Right hindlimb (tissue), 1 donor: ENCODE measurements at regions not wholly inside any gene's neighbourhood (a gene's known extent, or its start where the extent isn't known, plus 50 kb on each side); places are given as distances from the start of the nearest gene placed in this dataset.
"Not testable (repeated sequence)": the region's sequence is repeated elsewhere in the genome, so short reads cannot be mapped to it uniquely, and the experiment has no call there.

ENCODE experiments used
- DNase-seq: peaks from one replicate; pipeline ENCODE4 v3.0.0-alpha.2; 2018

DNA sequence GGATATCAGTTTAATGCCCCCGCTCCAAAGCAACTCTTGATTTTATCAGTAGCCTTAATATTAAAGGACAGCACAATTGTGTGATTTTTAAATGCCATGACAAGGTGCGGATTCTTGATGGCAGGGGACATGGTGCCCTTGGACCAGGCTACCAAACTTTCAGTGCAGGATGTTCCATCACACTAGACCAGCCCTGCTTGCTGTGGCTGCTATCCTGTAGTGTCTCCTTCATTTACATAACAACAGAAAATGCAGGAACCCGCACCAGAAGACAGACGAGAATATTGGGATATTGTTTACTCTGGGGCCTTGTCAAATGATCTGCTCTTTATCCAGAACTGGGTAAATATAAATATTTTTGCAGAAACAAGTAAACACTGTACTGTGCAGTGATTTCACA, 229.3 kb upstream of the PKN2 start:
- DNase-seq, result no peak

DNA sequence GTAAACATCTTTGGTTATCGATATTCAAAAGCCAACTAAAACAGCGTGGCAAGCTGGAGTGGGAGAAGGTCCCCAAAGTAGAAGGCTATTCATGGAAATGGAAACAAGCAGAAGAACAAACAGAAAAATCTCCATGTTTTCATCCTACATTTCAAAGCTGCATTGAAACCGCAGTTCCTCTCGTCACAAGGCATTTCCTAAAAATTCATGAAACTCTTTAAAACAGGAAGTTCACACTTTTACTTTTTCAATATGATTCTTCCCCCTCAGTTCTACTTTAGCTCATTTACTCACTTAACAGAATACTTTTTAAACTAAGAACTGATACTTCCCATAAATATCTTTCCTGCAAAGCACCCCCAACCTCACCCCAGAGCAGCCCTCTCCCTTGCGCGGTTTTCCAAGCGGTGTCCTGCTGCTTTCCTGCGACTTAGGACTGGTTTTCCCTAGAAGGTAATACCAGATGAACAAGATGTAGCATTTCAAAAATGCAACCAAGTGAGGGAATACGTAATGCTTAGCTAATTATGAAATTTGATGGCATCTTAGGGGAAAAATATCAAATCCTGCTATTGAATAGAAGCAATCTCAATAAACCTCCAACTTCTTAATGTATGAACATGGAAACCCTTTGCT, 228.3 kb upstream of the PKN2 start:
- DNase-seq, result no peak

DNA sequence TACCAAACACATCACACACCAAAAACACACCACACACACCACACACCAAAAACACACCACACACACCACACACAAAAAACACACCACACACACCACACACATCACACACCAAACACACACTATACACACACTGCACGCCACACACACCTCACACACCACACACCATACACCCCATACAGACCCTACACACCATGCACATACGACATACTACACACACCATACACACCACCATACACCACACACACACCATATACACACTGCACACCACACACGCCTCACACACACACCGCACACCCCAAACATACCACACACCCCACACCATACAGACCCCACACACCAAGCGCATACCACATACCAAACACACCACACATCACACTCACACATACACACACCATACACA, 226.9 kb upstream of the PKN2 start:
- DNase-seq, result no peak

DNA sequence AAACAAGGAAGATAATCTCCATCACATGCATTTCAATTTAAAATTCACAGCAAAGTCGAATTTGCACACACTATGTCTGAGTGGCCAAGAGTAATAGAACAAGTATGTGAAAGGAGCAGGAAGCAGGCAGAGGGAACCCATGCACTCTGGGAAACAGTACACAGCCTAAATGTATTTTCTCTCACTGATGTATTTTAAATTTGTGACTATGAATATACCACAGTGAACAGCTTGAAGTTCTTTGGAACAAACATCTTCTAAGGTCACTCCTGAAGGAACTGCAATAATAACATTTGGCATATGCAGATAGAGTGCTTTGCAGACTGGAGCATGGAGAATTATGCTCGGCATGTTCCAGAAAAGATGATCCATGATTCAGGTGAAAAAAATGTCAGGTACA, 223.1 kb upstream of the PKN2 start:
- no peak for DNase-seq

DNA sequence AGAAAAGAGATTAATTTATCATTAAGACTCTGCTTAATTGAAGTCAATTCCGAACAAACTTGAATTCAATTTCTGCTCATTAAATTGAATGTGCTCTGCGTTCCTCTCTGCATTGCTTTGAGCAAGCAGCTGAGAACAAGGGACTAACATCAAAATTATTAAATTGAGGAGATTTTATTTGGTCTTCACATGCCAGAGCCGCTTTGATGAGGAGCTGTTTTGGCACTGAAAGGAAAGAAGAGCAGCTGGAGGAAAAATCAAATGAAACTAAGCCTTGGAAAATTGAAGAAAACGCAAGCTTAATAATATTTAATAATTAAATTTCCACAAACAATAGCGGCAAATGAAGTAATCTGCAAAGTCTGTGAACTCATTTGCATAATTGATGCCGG, 222.0 kb upstream of the PKN2 start:
- DNase-seq, result no peak

DNA sequence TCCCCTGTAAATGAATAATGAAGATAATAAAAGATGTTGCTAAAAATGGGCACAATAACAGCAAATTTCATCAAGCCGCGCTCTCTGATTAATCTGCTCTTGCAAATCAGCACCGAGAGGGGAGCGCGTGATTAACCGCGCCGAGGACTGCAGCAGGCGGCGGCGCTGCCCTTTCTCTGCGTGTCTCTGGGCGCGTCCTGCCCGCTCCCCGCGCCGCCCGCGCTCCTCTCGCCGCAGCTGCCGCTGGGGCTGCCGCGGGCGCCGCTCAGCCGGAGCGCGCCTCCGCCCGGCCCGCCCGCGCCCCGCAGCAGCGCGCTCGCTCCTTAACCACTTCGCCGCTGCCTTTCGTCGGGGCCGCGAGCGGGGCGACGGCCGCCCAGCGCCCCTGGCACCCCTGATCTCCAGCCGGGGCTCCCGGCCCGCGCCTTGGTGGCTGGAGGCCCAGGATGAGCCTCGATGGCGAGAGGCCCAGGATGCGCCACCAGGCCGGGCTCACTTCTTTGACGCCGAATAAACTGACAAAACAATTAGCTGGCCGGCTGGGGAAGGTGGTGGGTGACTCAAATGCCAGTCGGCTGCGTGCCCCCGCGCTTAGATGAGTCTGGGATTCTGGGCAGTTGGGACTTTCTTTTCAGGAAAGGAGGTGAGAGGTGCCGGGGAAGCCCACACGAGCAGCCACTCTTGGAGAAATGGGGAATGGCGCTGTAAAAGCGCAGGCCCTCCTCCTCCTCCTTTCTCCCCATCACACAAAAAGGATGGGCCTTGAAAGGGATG, 221.4 kb upstream of the PKN2 start:
- peak; percentile 52 for DNase-seq

DNA sequence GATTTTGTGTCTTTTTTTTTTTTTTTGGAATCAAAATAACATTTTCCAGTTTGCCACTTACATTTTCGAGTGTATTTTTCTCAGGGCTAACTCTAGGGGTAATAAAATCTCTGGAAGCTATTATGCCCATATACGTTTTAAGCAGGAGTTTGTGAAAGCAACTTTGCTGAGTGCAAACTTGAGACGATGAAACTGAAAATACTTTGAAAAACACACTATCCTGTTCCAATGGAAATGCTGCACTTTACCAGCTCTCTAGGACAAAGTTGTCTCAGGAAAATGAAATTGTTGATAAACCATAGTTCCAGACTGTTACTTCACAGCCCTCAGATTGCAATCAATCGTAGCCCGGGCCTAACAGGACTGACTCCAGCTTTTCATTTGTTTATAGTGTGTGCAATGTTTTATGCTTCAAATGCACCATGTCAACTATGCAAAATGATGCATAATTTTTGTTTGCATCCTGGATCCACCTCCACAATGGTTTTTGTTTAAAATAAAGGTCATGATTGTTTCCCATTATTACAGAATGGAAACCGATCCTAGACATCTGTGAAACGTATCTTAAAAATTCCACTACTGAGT, 220.6 kb upstream of the PKN2 start:
- DNase-seq, result no peak

DNA sequence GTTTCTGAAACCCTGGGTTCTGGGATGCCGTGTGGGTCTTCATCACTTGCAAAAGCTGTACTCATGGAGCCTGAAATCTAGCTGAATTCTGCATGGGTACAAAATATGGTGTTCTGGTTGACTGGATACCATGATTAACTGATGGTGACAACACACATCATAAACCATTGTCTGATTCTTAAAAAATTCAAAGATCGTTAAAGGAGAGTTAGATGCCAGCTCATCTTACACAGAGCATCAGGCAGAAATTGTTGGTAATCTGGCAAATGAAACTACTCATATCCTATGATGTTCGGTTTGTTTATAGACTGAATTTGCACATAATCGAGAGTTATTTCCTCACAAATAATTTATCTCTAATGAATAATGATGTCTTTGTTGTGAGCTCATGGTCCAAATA, 218.1 kb upstream of the PKN2 start:
- no peak for DNase-seq

DNA sequence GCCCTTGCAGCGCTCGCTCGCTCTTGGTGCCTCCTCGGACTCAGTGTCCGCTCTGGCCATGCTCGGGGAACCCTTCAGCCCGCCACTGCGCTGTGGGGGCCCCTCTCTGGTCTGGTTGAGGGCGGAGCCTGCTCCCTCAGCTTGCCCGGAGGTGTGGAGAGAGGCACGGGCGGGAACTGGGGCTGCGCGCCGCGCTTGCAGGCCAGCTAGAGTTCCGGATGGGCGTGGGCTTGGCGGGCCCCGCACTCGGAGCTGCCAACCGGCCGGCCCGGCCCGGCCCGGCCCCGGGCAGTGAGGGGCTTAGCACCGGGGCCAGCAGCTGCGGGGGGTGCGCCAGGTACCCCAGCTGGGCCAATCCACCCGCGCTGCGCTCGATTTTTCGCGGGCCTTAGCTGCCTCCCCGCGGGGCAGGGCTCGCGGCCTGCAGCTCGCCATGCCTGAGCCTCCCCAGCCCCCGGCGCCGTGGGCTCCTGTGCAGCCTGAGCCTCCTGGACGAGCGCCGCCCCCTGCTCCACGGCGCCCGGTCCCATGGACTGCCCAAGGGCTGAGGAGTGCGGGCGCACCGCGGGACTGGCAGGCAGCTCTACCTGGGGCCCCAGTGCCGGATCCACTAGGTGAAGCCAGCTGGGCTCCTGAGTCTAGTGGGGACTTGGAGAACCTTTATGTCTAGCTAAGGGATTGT, 217.0 kb upstream of the PKN2 start:
- DNase-seq, result no peak

DNA sequence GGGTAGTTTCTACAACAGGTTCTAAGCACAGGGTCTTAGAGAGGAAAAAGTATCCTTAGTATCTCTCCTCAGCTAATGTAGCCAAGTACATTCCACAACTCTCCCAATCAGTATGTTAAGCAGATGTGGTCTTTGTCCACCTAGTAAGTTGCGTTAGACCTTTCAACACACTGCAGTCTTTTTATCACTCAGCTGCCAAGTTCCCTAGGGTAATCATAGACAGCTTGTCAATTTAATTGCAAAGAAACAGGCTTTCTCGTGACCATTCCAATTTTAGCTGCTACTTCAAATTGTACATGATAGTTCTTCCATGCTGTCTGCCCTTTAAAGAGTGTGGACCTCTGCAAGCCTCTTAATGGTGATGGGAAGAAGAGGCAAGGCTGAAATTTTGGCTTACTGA, 211.8 kb upstream of the PKN2 start:
- DNase-seq, result no peak

DNA sequence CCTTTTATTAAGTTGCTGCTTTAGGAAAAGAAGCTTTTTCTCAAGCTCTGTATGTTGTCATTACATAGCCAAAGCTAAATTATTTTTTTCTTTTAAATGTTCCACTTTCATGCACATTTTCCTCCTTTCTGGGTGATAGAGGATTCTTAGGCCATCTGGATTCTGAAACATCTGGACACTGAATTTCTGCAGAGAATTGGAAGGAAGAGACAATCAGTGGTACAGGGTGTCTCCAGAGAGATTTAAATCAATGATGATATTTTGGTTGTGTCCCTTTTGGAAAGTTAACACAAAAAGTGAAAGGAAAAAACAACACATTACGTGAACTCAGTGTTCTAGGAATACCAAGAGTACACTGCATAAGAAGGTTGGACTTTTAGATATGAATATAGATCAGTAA, 211.4 kb upstream of the PKN2 start:
- DNase-seq, result no peak

DNA sequence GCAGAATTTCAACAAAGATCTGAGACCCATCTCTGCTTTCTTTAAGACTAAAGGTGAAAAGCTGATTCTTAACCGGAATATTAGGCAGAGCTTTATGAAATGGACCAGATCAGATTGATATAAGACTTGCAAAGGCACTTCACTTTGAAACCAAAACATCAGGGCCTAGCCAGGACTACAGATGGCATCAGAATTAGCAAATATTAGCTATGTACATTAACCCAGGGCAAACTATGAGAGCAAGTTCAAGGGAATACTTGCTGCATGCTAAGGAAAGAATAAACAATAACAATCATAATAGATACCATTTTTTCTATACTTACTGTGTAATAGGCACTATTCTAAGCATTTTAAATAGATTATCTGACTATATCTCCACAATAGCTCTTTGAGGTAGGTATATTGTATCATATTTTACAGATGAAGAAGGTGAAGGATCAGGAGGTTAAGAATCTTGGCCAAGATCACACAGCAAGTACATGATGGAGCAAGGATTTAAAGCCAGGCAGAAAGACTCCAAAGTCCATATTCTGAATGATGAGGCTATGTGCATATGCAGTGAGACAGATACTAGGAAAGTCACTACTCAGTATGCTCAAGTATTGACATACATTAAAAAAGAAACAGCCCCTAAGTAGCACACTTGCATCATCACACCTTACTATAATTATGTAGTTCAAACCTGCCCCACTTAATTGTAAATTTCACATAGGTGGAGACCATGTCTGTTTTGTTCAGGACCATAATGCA, 209.3 kb upstream of the PKN2 start:
- DNase-seq, result no peak

DNA sequence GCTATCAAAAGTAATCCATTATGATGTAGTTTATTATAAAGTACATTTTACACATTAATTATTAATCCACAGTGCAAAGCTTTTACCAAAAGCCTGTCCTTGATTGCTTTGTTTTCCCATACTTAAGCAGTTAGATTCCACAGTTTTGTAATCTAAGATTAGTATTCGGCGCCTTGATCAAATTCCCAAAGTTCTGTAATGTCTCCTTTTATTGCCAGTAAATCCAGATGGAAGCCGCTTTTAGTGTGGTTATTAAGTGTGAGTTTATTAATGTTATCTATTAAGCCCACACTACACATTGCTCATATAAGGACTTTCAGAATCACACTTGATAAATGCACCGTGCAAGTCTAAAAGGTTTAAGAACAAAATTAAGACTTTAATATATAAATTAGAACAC, 199.2 kb upstream of the PKN2 start:
- no peak for DNase-seq

DNA sequence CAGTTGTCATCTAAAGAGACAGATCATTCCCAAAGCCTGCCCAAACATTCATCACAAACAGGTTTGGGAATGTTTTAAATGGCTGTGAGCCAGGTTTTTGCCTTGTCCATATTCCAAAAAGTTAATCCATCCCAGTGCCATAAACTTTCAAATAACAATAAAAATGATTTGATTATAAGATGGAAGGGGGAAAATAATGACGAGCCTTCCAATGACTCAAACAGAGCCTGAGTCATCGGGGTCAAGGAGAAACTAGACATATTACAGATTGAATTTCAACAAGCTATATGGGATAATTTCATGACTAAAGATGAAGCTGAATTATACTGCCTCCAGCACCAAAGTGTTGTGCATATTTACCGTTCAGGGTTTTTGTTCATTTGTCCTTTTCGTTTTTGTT, 195.8 kb upstream of the PKN2 start:
- no peak for DNase-seq

DNA sequence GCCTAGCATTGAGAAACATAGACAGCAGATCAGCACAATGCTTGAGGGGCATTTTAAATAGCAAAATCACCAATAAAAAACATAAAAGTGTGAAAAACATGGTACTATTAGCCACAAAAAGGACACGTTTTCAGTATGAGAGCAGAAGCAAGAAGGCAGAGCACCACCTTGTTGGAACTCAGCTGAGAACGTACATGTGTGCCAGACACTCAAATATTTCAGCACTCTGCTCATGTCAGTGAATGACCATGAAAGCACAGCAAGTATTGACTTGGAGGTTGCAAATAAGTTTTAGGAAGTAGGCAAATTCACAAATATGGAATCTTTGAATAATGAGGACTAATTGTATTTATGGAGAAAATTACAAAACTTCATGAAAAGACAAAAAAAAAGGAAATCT, 193.4 kb upstream of the PKN2 start:
- no peak for DNase-seq

DNA sequence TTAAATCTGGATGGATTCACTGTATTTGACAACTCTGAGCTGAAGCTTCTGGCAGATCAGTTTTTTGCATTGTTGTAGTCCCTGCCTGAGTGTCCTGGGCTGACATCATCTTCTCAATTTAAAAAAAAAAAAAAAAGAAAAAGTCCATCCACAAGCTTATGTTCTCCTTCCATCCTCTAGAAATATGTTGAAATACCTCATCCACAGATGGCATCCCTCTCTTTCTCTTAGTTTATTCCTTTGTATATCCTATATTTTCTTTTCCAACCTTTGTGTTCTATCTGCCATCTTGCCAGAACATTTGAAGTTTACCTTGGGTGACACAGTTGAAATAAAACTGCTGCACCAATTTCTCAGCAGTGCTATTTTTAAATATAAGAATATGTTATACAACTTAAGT, 184.4 kb upstream of the PKN2 start:
- DNase-seq, result no peak

DNA sequence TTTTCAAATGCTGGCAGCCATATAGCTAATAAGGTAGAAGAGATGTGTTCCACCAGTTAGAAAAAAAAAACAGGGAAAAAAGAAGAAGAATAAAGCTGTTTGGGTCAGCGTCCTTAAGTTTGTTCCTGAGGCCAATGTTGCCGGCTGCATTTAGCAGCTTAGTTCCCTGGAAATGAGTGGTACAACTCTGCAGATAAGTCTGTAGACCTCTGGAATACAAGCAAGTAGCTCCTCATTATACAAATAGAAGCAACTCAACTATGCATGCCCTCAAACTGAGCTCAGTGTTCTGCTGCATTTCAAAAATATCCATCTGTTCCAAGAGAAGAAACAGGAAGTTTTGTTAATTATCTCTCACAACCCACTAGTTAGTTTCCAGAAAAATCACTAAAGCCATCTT, 181.2 kb upstream of the PKN2 start:
- no peak for DNase-seq

DNA sequence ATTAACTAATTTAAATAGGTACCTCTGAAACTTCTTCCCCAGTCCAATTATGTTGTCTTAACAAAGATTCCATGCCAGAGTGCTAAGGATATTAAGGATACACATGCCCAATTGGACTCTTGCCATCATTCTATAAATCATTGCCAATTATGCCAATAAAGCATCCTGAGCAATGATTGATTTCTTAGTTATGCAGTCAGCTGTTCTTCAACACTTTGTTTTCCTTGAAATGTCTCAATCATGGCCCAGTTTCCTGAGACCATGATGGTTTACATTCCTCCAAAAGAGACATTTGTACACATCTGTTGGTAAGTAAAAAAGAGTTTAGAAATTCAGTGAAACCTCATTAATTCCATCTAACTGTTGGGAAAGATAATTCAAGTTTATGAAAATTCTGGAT, 180.4 kb upstream of the PKN2 start:
- DNase-seq, result no peak

DNA sequence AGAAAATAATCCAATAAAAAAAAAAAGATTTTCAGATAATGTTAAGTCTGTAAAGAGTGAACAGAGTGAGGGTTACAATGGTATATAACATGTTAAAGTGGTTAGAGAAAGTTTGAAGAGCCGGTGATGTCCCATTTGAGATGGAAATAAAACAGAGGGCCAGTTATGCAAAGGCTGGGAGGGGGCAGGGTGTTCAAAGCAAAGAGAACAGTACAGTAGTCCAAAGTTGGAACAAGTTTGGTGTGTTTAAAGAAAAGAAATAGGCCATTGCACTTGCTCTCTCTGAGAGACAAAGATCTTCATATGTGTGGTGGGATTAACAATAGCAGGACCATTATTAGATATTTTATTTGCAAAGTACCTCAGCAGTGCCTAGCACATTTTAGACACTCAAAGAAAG, 179.5 kb upstream of the PKN2 start:
- no peak for DNase-seq

DNA sequence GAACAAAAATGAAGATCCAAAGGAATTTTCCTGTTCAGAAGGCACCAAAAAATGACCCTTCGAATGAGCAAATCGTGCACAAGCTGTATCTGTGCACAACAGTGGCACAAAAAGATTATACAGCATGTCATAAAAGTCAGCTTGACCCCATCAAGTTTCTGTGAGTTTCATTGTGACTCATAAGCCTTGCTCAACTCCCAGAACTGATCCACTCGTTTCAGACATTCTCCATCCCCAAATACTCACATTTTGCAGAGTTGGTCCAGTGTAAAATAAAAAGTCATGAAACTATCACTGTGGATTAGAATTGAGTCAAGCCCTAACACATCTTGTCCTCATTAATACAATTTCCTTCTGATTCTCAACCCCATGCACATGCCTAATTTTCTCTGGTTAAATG, 174.7 kb upstream of the PKN2 start:
- DNase-seq, result no peak

DNA sequence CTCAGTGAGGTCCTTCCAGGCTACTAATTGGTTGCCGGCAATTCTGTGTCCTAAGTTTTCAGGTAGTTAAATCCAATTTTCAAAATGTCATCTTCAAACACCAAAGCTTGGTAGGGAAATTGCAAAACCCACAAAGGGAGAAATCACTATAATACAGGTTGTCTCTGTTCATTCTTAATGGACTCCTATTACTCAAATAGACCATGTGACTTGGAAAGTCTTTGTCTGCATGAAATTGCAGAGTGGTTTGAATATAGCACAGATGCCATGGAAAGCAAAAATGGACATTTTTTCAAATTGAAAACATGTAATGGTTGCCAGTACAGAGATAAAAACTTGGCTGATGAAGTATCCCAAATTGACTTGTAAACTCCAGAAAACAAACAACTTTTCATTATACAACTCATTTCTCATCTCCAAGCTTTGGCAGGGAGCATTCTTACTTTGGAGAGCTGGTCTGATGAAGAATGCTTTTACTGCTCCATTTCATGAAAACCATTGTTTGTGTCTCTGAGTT, 169.5 kb upstream of the PKN2 start:
- no peak for DNase-seq

DNA sequence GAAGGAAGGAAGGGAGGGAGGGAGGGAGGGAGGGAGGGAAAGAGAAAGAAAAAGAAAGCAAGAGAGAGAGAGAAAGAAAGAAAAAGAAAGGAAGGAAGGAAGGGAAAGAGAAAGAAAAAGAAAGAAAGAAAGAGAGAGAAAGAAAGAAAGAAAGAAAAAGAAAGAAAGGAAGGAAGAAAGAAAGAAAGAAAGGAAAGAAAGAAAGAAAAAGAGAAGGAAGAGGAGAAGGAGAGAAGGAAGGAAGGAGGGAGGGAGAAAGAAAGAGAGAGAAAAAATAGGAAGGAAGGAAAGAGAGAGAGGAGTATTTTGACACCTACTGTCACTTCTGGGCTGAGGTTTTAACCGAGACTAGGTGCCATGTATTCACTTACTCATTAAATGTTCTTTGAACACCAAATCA, 166.6 kb upstream of the PKN2 start:
- not testable (repeated sequence) for DNase-seq

DNA sequence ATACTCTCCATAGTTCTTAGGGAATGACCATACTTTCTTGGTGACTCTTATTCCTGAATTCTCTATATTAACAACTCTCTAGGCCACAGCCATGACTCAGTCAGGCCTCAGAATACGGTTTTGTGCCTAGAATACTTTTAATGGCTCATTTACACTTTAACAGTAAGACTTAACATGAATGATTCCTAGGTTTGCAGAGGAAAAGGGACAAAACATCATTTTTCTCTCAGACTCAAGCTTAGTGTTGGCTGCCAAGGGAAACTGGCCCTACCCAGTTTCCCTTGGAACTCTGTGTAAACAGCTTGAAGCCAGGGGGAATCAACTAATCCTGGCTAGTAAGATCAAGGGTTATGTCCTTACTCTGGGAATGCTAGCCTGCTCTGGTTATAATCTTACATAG, 164.9 kb upstream of the PKN2 start:
- DNase-seq, result no peak
